Trophoblast cell (in vitro differentiated cells and primary cell): ENCODE measurements at regions not wholly inside any gene's neighbourhood (a gene's known extent, or its start where the extent isn't known, plus 50 kb on each side); places are given as distances from the start of the nearest gene placed in this dataset.

Source experiments
- DNase-seq, 2 donors: peaks; one replicate each; pipeline ENCODE4 v3.0.0-alpha.2; 2016
- H2AFZ ChIP-seq: 2 replicates; pipeline ENCODE4 v1.6.1; 2013; ENCODE audit warnings: low read length, moderate library complexity, mild to moderate bottlenecking; ENCODE audit not compliant: insufficient read depth, poor library complexity
- H2AK5ac ChIP-seq: 2 replicates; pipeline ENCODE4 v1.6.1; 2013; ENCODE audit warnings: mild to moderate bottlenecking, low read length
- H2BK120ac ChIP-seq: 2 replicates; pipeline ENCODE4 v1.6.1; 2013; ENCODE audit warnings: low read length, mild to moderate bottlenecking, moderate library complexity; ENCODE audit not compliant: insufficient read depth, poor library complexity
- H2BK12ac ChIP-seq: 2 replicates; pipeline ENCODE4 v1.6.1; 2013; ENCODE audit warnings: mild to moderate bottlenecking, low read length, moderate library complexity
- H2BK5ac ChIP-seq: 2 replicates; pipeline ENCODE4 v1.6.1; 2013; ENCODE audit warnings: low read length, low read depth, moderate library complexity, mild to moderate bottlenecking; ENCODE audit not compliant: poor library complexity
- H3K14ac ChIP-seq: 2 replicates; pipeline ENCODE4 v1.6.1; 2013; ENCODE audit warnings: mild to moderate bottlenecking, low read length
- H3K18ac ChIP-seq: 2 replicates; pipeline ENCODE4 v1.6.1; 2013; ENCODE audit warnings: mild to moderate bottlenecking, low read length
- H3K23ac ChIP-seq: 2 replicates; pipeline ENCODE4 v1.6.1; 2013; ENCODE audit warnings: low read length
- H3K27ac ChIP-seq: 2 replicates; pipeline ENCODE4 v1.5.1; 2013; ENCODE audit warnings: low read depth, mild to moderate bottlenecking, inconsistent platforms, low read length, moderate library complexity
- H3K27me3 ChIP-seq: 2 replicates; pipeline ENCODE4 v1.6.1; 2013; ENCODE audit warnings: inconsistent platforms, mild to moderate bottlenecking, low read length, moderate library complexity; ENCODE audit not compliant: insufficient read depth
- H3K36me3 ChIP-seq, 2 experiments: 1 replicate in 1 of 2; 2 replicates in 1 of 2; pipeline ENCODE4 v1.6.1; 2013; ENCODE audit warnings: low read length in 2 of 2, mild to moderate bottlenecking in 2 of 2, moderate library complexity in 1 of 2; ENCODE audit not compliant: insufficient read depth in 2 of 2, control insufficient read depth in 1 of 2
- H3K4ac ChIP-seq: 2 replicates; pipeline ENCODE4 v1.6.1; 2013; ENCODE audit warnings: low read depth, mild to moderate bottlenecking, low read length, moderate library complexity
- H3K4me1 ChIP-seq, 2 experiments: 1 replicate in 1 of 2; 2 replicates in 1 of 2; pipeline ENCODE4 v1.6.1; 2013; ENCODE audit warnings: low read length in 2 of 2, mild to moderate bottlenecking in 2 of 2, moderate library complexity in 1 of 2; ENCODE audit not compliant: insufficient read depth in 2 of 2, control insufficient read depth in 1 of 2
- H3K4me2 ChIP-seq: 2 replicates; pipeline ENCODE4 v1.6.1; 2013; ENCODE audit warnings: inconsistent platforms, mild to moderate bottlenecking, low read length, moderate library complexity
- H3K4me3 ChIP-seq: 2 replicates; pipeline ENCODE4 v1.5.1; 2013; ENCODE audit warnings: mild to moderate bottlenecking, low read depth, low read length, inconsistent platforms
- H3K79me1 ChIP-seq: one replicate; pipeline ENCODE4 v1.6.1; 2013; ENCODE audit warnings: low read length
- H3K79me2 ChIP-seq: 2 replicates; pipeline ENCODE4 v1.6.1; 2013; ENCODE audit warnings: low read length, mild to moderate bottlenecking; ENCODE audit not compliant: control insufficient read depth, insufficient read depth, poor library complexity
- H3K9ac ChIP-seq: 2 replicates; pipeline ENCODE4 v1.6.1; 2013; ENCODE audit warnings: mild to moderate bottlenecking, low read length
- H3K9me3 ChIP-seq: 2 replicates; pipeline ENCODE4 v1.6.1; 2013; ENCODE audit warnings: low read depth, mild to moderate bottlenecking, control low read depth, inconsistent platforms, low read length; ENCODE audit not compliant: insufficient read depth
- H4K12ac ChIP-seq: 2 replicates; pipeline ENCODE4 v1.6.1; 2013; ENCODE audit warnings: low read depth, mild to moderate bottlenecking, low read length, moderate library complexity
- H4K8ac ChIP-seq: 2 replicates; pipeline ENCODE4 v1.6.1; 2013; ENCODE audit warnings: low read depth, mild to moderate bottlenecking, low read length, moderate library complexity
- H4K91ac ChIP-seq: one replicate; pipeline ENCODE4 v1.6.1; 2013; ENCODE audit warnings: low read depth, mild to moderate bottlenecking, low read length, moderate library complexity
- WGBS: extraction: QIAGEN DNeasy Blood & Tissue Kit; methylation state at CpG from one replicate; pipeline ENCODE4 v1.1.7; 2013; ENCODE audit warnings: missing lambda C conversion rate; ENCODE audit not compliant: insufficient read length, insufficient coverage; ENCODE audit errors: extremely low coverage; 5-methylcytosine and 5-hydroxymethylcytosine counted together

DNA sequence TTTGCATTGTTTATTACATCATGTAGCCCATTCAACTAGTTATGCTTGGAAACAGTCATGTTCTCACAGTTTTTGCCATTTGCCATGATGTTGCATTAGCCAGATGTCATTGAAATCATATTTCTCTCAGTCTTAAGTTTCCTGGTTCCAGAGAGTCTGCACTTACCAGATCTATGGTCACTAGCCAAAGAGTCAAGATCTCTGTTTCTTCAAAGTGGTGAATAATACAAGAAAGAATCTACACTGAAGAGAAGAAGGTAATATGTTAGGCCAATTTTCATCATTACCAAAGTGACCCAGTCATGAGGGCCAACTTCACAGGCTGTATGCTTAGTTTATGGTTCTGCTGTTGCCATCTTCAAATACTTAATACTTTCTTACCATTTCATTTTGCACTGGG lies 89.0 kb upstream of the PHYHIPL start:
- H3K9ac ChIP-seq = no peak overlapping the region
- H3K79me2 ChIP-seq = no peaks in the 10 kb centered on the region
- no peak overlapping the region for H3K14ac ChIP-seq
- H3K4ac ChIP-seq = no peak overlapping the region
- H2BK120ac ChIP-seq = no peak overlapping the region
- no peak overlapping the region for H4K8ac ChIP-seq
- DNase-seq = no peak
- no peak overlapping the region for H4K91ac ChIP-seq
- no peaks in the 10 kb centered on the region for H3K4me1 ChIP-seq
- no peak overlapping the region for H3K27ac ChIP-seq
- no peaks in the 10 kb centered on the region for H3K36me3 ChIP-seq
- no peak overlapping the region for H2AFZ ChIP-seq
- H3K79me1 ChIP-seq = no peaks in the 10 kb centered on the region
- H2BK5ac ChIP-seq = no peak overlapping the region
- no peak overlapping the region for H4K12ac ChIP-seq
- no peaks in the 10 kb centered on the region for H3K9me3 ChIP-seq
- no peak overlapping the region for H3K18ac ChIP-seq
- H2AK5ac ChIP-seq = no peak overlapping the region
- H2BK12ac ChIP-seq = no peak overlapping the region
- H3K23ac ChIP-seq = no peak overlapping the region
- no peaks in the 10 kb centered on the region for H3K27me3 ChIP-seq
- no peak overlapping the region for H3K4me2 ChIP-seq
- no peak overlapping the region for H3K4me3 ChIP-seq

GRCh38 chr10:59088912-59089573 lies 87.4 kb upstream of the PHYHIPL start:
- Histone ChIP-seq H3K4me2 (no peak overlapping the region), H2BK12ac (no peak overlapping the region), H4K8ac (no peak overlapping the region), H3K27ac (no peak overlapping the region), H3K36me3 (no peaks in the 10 kb centered on the region), H2BK5ac (no peak overlapping the region), H2AFZ (no peak overlapping the region), H3K79me2 (no peaks in the 10 kb centered on the region), H2BK120ac (no peak overlapping the region), H3K14ac (no peak overlapping the region), H3K9ac (no peak overlapping the region), H3K23ac (no peak overlapping the region), H4K12ac (no peak overlapping the region), H3K4ac (no peak overlapping the region), H3K9me3 (no peaks in the 10 kb centered on the region), H3K79me1 (no peaks in the 10 kb centered on the region), H3K18ac (no peak overlapping the region), H3K4me1 (no peaks in the 10 kb centered on the region), H3K27me3 (no peaks in the 10 kb centered on the region), H3K4me3 (no peak overlapping the region), H2AK5ac (no peak overlapping the region), H4K91ac (no peak overlapping the region)
- WGBS = no CpG with 5 or more reads among the region's 11 CpGs
- DNase-seq = no peak

DNA sequence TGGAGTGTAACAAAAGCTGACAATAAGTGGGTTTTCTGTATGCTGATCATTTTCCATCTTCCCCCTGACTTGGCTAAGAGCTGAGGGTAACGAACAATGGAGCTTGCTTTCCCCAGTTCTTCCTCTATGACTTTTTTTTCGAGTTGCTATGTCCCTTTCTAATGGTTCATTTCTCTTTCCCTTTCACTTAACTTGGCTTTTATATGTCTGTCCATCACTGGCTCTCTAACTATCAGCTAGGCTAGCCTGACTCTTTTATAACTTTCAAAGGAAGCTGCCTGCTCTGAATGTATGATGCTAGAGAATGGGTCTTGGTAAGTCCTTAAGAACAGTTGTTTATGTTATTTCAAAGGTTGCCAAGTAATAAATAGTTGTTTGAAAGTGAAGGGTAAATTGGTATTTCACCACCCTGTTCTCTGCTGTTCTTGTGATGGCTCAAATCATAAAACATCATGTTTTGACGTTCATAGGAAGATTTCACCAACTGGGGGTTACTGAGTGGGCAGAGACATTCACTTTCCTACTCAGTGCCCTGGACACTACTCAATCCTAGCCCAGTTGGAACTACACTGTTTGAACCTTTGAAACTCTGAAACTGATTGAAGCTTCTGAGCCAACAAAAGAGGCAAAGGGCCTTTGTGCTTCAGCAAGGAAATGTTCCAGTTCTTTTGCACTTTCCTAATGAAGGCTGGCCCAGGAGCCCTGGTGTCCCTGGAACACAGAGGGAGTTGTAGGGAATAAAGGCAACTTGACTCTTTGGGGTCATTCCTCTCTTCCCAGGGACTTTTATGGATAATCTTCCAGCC lies 85.4 kb upstream of the PHYHIPL start:
- no peak overlapping the region for H3K27ac ChIP-seq
- H3K79me1 ChIP-seq = no peaks in the 10 kb centered on the region
- no peak overlapping the region for H3K14ac ChIP-seq
- WGBS = no CpG with 5 or more reads among the region's 3 CpGs
- H3K4ac ChIP-seq = no peak overlapping the region
- DNase-seq = no peak
- no peak overlapping the region for H3K4me2 ChIP-seq
- no peak overlapping the region for H2BK12ac ChIP-seq
- no peak overlapping the region for H3K4me3 ChIP-seq
- H3K23ac ChIP-seq = no peak overlapping the region
- H3K27me3 ChIP-seq = no peaks in the 10 kb centered on the region
- no peak overlapping the region for H4K91ac ChIP-seq
- no peak overlapping the region for H3K18ac ChIP-seq
- H3K79me2 ChIP-seq = no peaks in the 10 kb centered on the region
- H2AK5ac ChIP-seq = no peak overlapping the region
- no peak overlapping the region for H2BK5ac ChIP-seq
- no peak overlapping the region for H4K8ac ChIP-seq
- H3K9ac ChIP-seq = no peak overlapping the region
- H2AFZ ChIP-seq = no peak overlapping the region
- H4K12ac ChIP-seq = no peak overlapping the region
- no peaks in the 10 kb centered on the region for H3K9me3 ChIP-seq
- H3K4me1 ChIP-seq = no peaks in the 10 kb centered on the region
- no peaks in the 10 kb centered on the region for H3K36me3 ChIP-seq
- H2BK120ac ChIP-seq = no peak overlapping the region

DNA sequence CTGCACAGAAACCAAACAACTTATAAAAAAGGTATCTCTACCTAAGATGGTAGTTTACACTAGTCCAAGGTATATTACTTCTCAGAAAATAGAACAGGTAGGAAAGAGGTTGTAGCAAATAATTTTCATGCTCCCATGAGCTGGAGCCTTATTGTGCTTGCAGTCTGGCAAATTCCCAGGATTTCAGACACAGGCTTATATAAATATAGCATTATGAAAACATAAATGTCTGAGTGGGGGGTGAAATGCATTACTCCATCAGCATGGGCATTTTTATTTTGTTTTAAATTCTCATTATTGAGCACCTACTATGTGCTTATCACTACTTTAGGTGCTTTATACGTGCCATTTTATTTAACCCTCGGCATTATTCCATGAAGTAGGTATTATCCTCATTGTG lies 83.0 kb upstream of the PHYHIPL start:
- no peak overlapping the region for H3K4me2 ChIP-seq
- H2AFZ ChIP-seq = no peak overlapping the region
- H4K91ac ChIP-seq = no peak overlapping the region
- H3K79me1 ChIP-seq = no peaks in the 10 kb centered on the region
- H3K23ac ChIP-seq = no peak overlapping the region
- H3K4ac ChIP-seq = no peak overlapping the region
- H2BK12ac ChIP-seq = no peak overlapping the region
- no peak overlapping the region for H3K4me3 ChIP-seq
- no peaks in the 10 kb centered on the region for H3K27me3 ChIP-seq
- no peaks in the 10 kb centered on the region for H3K9me3 ChIP-seq
- WGBS = no CpG with 5 or more reads among the region's 2 CpGs
- DNase-seq = no peak
- no peaks in the 10 kb centered on the region for H3K4me1 ChIP-seq
- H3K79me2 ChIP-seq = no peaks in the 10 kb centered on the region
- H2BK120ac ChIP-seq = no peak overlapping the region
- no peak overlapping the region for H3K18ac ChIP-seq
- H3K27ac ChIP-seq = no peak overlapping the region
- no peak overlapping the region for H3K9ac ChIP-seq
- H3K36me3 ChIP-seq = no peaks in the 10 kb centered on the region
- no peak overlapping the region for H2AK5ac ChIP-seq
- H2BK5ac ChIP-seq = no peak overlapping the region
- no peak overlapping the region for H3K14ac ChIP-seq
- H4K8ac ChIP-seq = no peak overlapping the region
- H4K12ac ChIP-seq = no peak overlapping the region
